ENCODE measurements at regions not wholly inside any gene's neighbourhood (a gene's known extent, or its start where the extent isn't known, plus 50 kb on each side); places are given as distances from the start of the nearest gene placed in this dataset.

- Mint-ChIP-seq H3K9me3 (no peaks in the 10 kb centered on the region), H3K4me1 (peaks cover 9 to 13% of the 10 kb centered on the region in 2 experiments), H3K36me3 (ENCODE audit: insufficient read depth in 1 of 3, low read depth in 3 of 3) (no peaks in the 10 kb centered on the region), H3K4me3 (no peak overlapping the region), H3K27me3 (ENCODE audit: low read depth) (no peaks in the 10 kb centered on the region), H3K27ac (no peak overlapping the region)
- Histone ChIP-seq H3K27ac (ENCODE audit: insufficient read length, low read depth, low read length) (no peak overlapping the region), H3K56ac (ENCODE audit: insufficient read length, low read depth, low read length) (no peak overlapping the region), H3K79me1 (ENCODE audit: insufficient read depth, low read depth, low read length, poor library complexity, severe bottlenecking) (no peaks in the 10 kb centered on the region), H2BK12ac (ENCODE audit: insufficient read length, low read depth, low read length) (no peak overlapping the region), H3K14ac (ENCODE audit: insufficient read depth, low read length) (no peak overlapping the region), H3K9me3 (ENCODE audit: control insufficient read depth, low read depth, low read length) (no peaks in the 10 kb centered on the region), H2BK120ac (ENCODE audit: low read depth, low read length, poor library complexity, severe bottlenecking) (no peak overlapping the region), H2BK5ac (ENCODE audit: insufficient read length, low read length) (no peak overlapping the region), H3K23me2 (ENCODE audit: insufficient read length, low read depth, low read length, poor library complexity, severe bottlenecking) (no peaks in the 10 kb centered on the region), H3K23ac (ENCODE audit: insufficient read length, low read depth, low read length) (no peak overlapping the region), H2AK5ac (ENCODE audit: insufficient read length, low read length) (no peak overlapping the region), H4K5ac (ENCODE audit: insufficient read length, low read depth, low read length) (no peak overlapping the region), H4K8ac (replicated peaks; ENCODE audit: insufficient read length, low read depth, low read length) (no peak overlapping the region), H2BK15ac (ENCODE audit: low read depth, low read length) (no peak overlapping the region), H4K91ac (ENCODE audit: insufficient read length, low read depth, low read length) (no peak overlapping the region), H3K27me3 (ENCODE audit: insufficient read depth, low read length) (no peaks in the 10 kb centered on the region), H4K20me1 (ENCODE audit: control insufficient read depth, insufficient read depth, insufficient read length) (no peaks in the 10 kb centered on the region), H2BK20ac (ENCODE audit: low read depth, low read length, poor library complexity, severe bottlenecking) (no peak overlapping the region), H3K4me1 (ENCODE audit: insufficient read depth, low read length) (peaks cover 2% of the 10 kb centered on the region; the same call in 1 of the 2 replicates), H3K4me2 (ENCODE audit: insufficient read depth, insufficient read length, low read length) (no peak overlapping the region), H3K9ac (ENCODE audit: extremely low read depth, insufficient read length, low read length) (no peak overlapping the region), H3K18ac (ENCODE audit: insufficient read length, low read depth, low read length) (no peak overlapping the region), H3T11ph (ENCODE audit: low read length) (no peak overlapping the region), H3K4ac (ENCODE audit: low read depth, low read length) (no peak overlapping the region), H3K79me2 (ENCODE audit: insufficient read depth, low read length) (no peaks in the 10 kb centered on the region), H2AFZ (ENCODE audit: low read length) (no peak overlapping the region)
- no peak for TF ChIP-seq CTCF (conservative IDR thresholded peaks at IDR 0.05)
- no peak for DNase-seq
- no CpG with 5 or more reads among the region's 3 CpGs for WGBS (ENCODE audit: extremely low coverage, insufficient read length, low lambda C conversion rate)
Observed at GRCh38 chr12:90008277-90008676, 299.6 kb upstream of the ATP2B1 start.

All from H9 (cell line).